Hepatocyte (in vitro differentiated cells): ENCODE measurements at regions not wholly inside any gene's neighbourhood (a gene's known extent, or its start where the extent isn't known, plus 50 kb on each side); places are given as distances from the start of the nearest gene placed in this dataset.

ENCODE experiments used
- DNase-seq: peaks from one replicate; pipeline ENCODE4 v3.0.0-alpha.2; 2016; ENCODE audit warnings: low spot score
- H2AFZ ChIP-seq: fragments of 200-600 bp; sonication (generic); 2 replicates; pipeline ENCODE4 v1.6.0; 2016; ENCODE audit warnings: antibody characterized with exemption, mild to moderate bottlenecking
- H3K27ac ChIP-seq: fragments of 200-600 bp; sonication (generic); 2 replicates; pipeline ENCODE4 v1.5.1; 2016; ENCODE audit warnings: mild to moderate bottlenecking
- H3K27me3 ChIP-seq: fragments of 200-600 bp; sonication (generic); 2 replicates; pipeline ENCODE4 v1.6.1; 2016
- H3K36me3 ChIP-seq: fragments of 200-600 bp; sonication (generic); replicated peaks from 2 replicates; pipeline ENCODE4 v1.5.1; 2016; ENCODE audit warnings: low read depth; ENCODE audit not compliant: insufficient read depth
- H3K4me1 ChIP-seq: fragments of 200-600 bp; sonication (generic); 2 replicates; pipeline ENCODE4 v1.5.1; 2016; ENCODE audit warnings: mild to moderate bottlenecking, moderate library complexity; ENCODE audit not compliant: insufficient read depth
- H3K4me2 ChIP-seq: fragments of 200-600 bp; sonication (generic); 2 replicates; pipeline ENCODE4 v1.6.0; 2016
- H3K4me3 ChIP-seq: fragments of 200-600 bp; sonication (generic); 2 replicates; pipeline ENCODE4 v1.5.1; 2016; ENCODE audit warnings: mild to moderate bottlenecking
- H3K79me2 ChIP-seq: fragments of 200-600 bp; sonication (generic); 2 replicates; pipeline ENCODE4 v1.6.0; 2017; ENCODE audit warnings: mild to moderate bottlenecking
- H3K9me2 ChIP-seq: fragments of 200-600 bp; sonication (generic); replicated peaks from 2 replicates; pipeline ENCODE4 v1.6.0; 2017; ENCODE audit warnings: mild to moderate bottlenecking; ENCODE audit not compliant: insufficient read depth
- H3K9me3 ChIP-seq: fragments of 200-600 bp; sonication (generic); 2 replicates; pipeline ENCODE4 v1.5.1; 2016; ENCODE audit warnings: low read depth, mild to moderate bottlenecking
- H4K20me1 ChIP-seq: fragments of 200-600 bp; sonication (generic); 2 replicates; pipeline ENCODE4 v1.6.0; 2016; ENCODE audit warnings: mild to moderate bottlenecking; ENCODE audit not compliant: insufficient read depth, poor library complexity, severe bottlenecking
- EZH2 ChIP-seq: fragments of 200-600 bp; sonication (generic); IDR thresholded peaks from 2 replicates; pipeline ENCODE4 v1.6.1; 2016; ENCODE audit warnings: antibody characterized with exemption, mild to moderate bottlenecking, borderline replicate concordance
- EZH2phosphoT487 ChIP-seq: fragments of 200-600 bp; sonication (generic); IDR thresholded peaks from one replicate; pipeline ENCODE4 v1.6.1; 2018; ENCODE audit warnings: antibody characterized with exemption, mild to moderate bottlenecking, low read depth, moderate library complexity; ENCODE audit not compliant: unreplicated experiment, severe bottlenecking
- WGBS: methylation state at CpG from one replicate; pipeline ENCODE4 v1.1.6; 2016; ENCODE audit warnings: low lambda C conversion rate; ENCODE audit errors: missing lambda C conversion rate; 5-methylcytosine and 5-hydroxymethylcytosine counted together
- TF ChIP-seq, protein P1 (sequence below): fragments of 200-600 bp; sonication (generic); IDR thresholded peaks from 2 replicates; pipeline ENCODE4 v1.5.1; 2016; ENCODE audit warnings: antibody characterized with exemption, mild to moderate bottlenecking; ENCODE audit not compliant: poor library complexity

DNA sequence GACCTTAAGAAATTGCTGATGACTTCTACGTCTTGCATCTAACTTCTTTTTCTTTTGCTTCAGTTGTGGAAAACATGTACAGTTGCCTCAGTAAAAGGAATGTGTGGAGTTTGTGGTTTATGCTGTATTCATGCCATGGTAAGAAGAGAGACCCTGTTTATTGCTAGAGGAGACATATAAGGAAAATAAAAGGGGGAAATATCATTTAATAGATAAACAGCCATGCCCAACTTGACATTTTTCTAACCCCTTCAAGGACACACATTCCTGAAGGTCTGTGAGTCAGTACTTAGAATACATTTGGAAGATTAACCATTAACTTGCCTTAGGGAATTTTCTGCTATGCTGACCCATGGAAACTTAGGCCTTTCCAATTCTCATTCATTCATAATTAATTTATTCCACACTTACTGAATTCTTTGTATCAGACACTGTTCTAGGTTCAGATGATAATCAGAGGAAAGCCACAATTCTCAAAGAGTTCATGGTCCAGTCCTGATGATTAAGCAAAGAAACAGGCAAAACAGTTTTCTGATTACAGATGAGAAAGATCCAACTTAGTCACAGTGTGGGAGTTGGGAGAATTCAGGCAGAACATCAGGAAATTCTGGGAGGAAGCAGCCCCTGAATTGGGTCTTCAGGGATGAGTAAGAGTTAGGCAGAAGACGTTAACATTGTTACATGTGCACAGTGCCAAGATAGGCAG lies 329.8 kb upstream of the RASGRP1 start:
- no peak overlapping the region for H3K4me3 ChIP-seq
- no peaks in the 10 kb centered on the region for H3K36me3 ChIP-seq
- no peak for DNase-seq
- peaks cover 33% of the 10 kb centered on the region for H3K4me1 ChIP-seq
- H3K9me2 ChIP-seq: no peaks in the 10 kb centered on the region
- H3K27ac ChIP-seq: peak overlapping the region; percentile 48
- no peaks in the 10 kb centered on the region for H3K27me3 ChIP-seq
- WGBS: 32% methylated on average over 2 of the region's 2 CpGs
- peak overlapping the region; percentile 7 for H3K4me2 ChIP-seq
- H4K20me1 ChIP-seq: no peaks in the 10 kb centered on the region
- no peak overlapping the region for H2AFZ ChIP-seq
- no peaks in the 10 kb centered on the region for H3K9me3 ChIP-seq
- no peaks in the 10 kb centered on the region for H3K79me2 ChIP-seq
- TF ChIP-seq EZH2 (no peak), EZH2phosphoT487 (no peak)
- TF ChIP-seq, protein P1, sequence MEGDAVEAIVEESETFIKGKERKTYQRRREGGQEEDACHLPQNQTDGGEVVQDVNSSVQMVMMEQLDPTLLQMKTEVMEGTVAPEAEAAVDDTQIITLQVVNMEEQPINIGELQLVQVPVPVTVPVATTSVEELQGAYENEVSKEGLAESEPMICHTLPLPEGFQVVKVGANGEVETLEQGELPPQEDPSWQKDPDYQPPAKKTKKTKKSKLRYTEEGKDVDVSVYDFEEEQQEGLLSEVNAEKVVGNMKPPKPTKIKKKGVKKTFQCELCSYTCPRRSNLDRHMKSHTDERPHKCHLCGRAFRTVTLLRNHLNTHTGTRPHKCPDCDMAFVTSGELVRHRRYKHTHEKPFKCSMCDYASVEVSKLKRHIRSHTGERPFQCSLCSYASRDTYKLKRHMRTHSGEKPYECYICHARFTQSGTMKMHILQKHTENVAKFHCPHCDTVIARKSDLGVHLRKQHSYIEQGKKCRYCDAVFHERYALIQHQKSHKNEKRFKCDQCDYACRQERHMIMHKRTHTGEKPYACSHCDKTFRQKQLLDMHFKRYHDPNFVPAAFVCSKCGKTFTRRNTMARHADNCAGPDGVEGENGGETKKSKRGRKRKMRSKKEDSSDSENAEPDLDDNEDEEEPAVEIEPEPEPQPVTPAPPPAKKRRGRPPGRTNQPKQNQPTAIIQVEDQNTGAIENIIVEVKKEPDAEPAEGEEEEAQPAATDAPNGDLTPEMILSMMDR: no peak

DNA sequence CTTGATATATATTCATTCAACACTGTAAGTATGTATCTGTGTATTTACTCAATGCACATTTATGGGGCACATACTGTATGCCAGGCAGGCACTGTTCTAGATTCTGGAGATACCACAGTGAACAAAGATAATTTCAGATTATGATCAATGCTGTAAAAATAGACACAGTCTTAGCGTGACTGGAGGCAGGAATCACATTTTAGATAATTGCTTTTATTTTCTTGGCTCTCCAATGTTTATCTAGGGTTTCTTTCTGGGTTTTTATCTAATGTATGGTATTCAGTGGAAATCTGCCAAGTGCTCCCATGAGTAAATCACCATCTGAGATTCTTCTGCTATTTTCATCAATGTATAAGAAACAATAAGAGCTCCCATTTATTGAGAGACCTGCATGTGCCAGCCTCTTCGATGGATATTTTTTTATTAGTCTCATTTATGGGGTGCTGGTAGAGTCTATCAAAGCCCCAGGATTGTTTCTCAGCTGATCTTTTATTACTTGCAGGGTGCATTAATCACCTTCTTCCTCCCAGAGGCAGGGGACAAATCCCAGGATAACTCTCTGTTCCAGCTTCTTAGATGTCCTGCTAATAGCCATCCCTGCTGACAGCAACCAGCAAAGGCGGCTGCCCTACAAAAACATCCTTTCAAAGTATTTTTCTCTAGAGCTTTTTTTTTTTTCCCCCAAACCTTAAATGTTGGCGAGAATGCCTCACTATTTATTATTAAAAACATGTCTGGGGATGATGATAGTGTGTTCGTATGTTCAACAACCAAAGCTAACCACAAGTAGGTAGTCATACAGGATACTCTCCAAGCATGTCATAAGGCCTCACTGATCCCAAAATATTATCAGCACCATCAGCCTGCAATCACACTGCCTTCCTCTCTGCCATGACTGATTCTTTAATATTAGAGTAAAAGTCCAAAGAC lies 331.0 kb upstream of the RASGRP1 start:
- no peak for TF ChIP-seq EZH2phosphoT487
- TF ChIP-seq EZH2: no peak
- TF ChIP-seq, protein P1: no peak
- no peak for DNase-seq
- Histone ChIP-seq H3K27ac (peak overlapping the region; percentile 48), H2AFZ (no peak overlapping the region), H4K20me1 (no peaks in the 10 kb centered on the region), H3K9me2 (no peaks in the 10 kb centered on the region), H3K27me3 (no peaks in the 10 kb centered on the region), H3K79me2 (no peaks in the 10 kb centered on the region), H3K9me3 (no peaks in the 10 kb centered on the region), H3K36me3 (no peaks in the 10 kb centered on the region), H3K4me1 (peaks cover 33% of the 10 kb centered on the region), H3K4me3 (no peak overlapping the region), H3K4me2 (peak overlapping the region; percentile 7)
- WGBS: 49% methylated on average over 5 of the region's 5 CpGs

DNA sequence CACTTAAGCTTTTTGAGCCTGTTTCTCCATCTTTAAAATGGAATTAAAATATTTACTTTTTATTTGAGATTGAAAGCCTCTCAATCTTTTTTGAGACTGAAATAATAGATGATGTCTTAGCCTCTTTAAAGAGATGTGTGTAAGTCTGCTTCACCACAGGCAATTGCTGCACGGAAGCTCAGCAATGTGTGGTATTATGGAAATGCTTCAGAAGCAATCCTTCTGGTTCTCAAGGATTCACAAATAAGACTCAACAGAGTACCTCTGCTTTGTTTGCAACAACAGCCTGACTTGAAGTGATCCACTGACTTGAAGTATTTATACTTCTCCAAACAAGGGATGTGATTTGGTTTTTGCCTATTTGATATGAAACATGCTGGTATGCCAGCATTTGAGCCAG lies 332.0 kb upstream of the RASGRP1 start:
- Histone ChIP-seq H3K27ac (no peak overlapping the region), H3K79me2 (no peaks in the 10 kb centered on the region), H4K20me1 (no peaks in the 10 kb centered on the region), H3K36me3 (no peaks in the 10 kb centered on the region), H3K4me1 (peaks cover 33% of the 10 kb centered on the region), H2AFZ (no peak overlapping the region), H3K9me3 (no peaks in the 10 kb centered on the region), H3K27me3 (no peaks in the 10 kb centered on the region), H3K9me2 (no peaks in the 10 kb centered on the region), H3K4me2 (no peak overlapping the region), H3K4me3 (no peak overlapping the region)
- DNase-seq: no peak
- TF ChIP-seq EZH2phosphoT487: no peak
- no peak for TF ChIP-seq EZH2
- TF ChIP-seq, protein P1: no peak
- WGBS: 86% methylated on average over 1 of the region's 1 CpG
